ENCODE measurements at regions not wholly inside any gene's neighbourhood (a gene's known extent, or its start where the extent isn't known, plus 50 kb on each side); places are given as distances from the start of the nearest gene placed in this dataset.

- no peak for DNase-seq (ENCODE audit: low read depth)
These were observed 178.4 kb upstream of the MTNR1B start for GRCh38 chr11:92790926-92791616.

GRCh38 chr11:92791886-92792285 is 177.6 kb upstream of the MTNR1B start:
- no peak for DNase-seq (ENCODE audit: low read depth)

- DNase-seq (ENCODE audit: low read depth) = no peak
These were observed 176.3 kb upstream of the MTNR1B start for GRCh38 chr11:92793189-92793588.

- DNase-seq (ENCODE audit: low read depth) = no peak
These were observed 174.7 kb upstream of the MTNR1B start for GRCh38 chr11:92794783-92795182.

DNA sequence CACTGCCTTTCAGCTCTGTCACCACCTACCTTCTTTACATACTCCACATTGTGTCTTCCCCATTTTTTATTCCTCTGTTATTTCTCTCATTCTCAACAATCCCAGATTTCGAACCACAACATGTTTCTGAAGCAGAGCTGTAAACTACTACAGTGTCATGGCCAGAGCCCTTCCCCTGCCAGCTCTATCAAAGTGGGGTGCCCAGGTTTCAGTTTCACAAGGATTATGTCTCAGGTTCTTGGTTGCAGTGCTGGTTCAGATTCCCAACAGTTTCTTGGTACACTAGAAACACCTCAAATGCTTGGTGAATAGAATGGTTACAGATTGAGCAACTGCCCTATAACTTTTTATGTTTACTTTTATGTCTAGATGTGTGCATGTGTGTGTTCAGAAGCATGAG is 172.7 kb upstream of the MTNR1B start:
- no peak for DNase-seq (ENCODE audit: low read depth)

- DNase-seq (ENCODE audit: low read depth) = no peak
These were observed 171.6 kb upstream of the MTNR1B start for GRCh38 chr11:92797874-92798273.

- DNase-seq (ENCODE audit: low read depth) = no peak
These were observed 167.8 kb upstream of the MTNR1B start for GRCh38 chr11:92801685-92802084.

DNA sequence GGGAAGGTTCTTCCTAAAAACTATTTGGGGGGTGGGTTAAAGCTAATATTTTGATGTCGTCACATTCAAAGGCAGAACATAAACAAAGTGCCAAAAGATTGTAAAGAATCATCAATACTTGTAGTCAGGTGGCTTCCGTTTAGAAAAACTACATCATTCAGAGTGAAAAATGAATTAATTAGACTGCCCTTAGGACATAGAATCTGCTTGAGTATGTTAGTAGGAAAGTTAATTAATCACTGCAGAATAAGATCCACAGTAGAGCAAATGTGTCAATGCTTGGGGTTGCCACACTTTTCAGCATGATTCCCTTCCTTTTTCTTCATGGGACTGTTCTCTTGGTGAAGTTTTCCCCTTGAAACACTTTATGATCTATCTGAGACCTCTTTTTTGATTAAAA is 166.8 kb upstream of the MTNR1B start:
- DNase-seq (ENCODE audit: low read depth) = no peak

GRCh38 chr11:92803391-92803790 is 166.1 kb upstream of the MTNR1B start:
- no peak for DNase-seq (ENCODE audit: low read depth)

GRCh38 chr11:92804388-92804966 is 165.0 kb upstream of the MTNR1B start:
- no peak for DNase-seq (ENCODE audit: low read depth)

DNA sequence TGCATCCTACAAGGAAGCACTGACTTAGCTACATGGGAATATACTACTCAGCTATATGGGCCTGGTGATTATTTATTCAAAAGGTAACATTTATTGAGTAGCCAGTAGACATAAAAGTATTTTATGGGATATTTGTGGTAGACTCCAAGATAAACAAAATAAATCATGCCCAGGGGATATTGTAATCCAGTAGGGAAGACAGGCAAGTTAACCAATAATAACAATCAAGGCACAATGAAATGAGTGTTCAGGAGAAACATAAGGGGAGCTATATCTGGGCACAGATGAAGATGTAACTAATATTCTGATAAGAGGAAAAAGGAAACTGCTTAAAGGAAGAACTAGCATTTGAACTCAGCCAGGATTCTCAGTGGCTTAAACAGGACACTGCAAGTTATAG is 161.4 kb upstream of the MTNR1B start:
- no peak for DNase-seq (ENCODE audit: low read depth)

GRCh38 chr11:92810423-92811064 is 158.9 kb upstream of the MTNR1B start:
- no peak for DNase-seq (ENCODE audit: low read depth)

DNA sequence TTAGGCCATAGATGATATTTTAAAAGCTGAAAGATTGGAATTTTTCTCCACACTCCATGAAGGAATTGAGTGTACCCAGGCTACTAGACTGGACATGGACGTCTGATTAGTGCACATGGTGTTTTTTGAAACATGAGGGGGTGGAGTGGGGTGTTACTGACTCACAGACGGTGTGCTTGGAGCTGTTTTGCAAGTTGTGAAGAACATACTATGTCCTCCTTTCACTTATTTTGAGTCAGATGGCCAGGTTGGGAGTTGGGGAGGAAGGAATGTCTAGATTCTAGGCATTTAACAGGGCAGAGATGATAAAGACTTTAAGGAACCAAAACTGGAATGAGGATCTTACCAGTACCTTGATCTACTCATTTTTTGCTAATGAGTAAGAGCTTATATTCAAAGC is 158.1 kb upstream of the MTNR1B start:
- no peak for DNase-seq (ENCODE audit: low read depth)

DNA sequence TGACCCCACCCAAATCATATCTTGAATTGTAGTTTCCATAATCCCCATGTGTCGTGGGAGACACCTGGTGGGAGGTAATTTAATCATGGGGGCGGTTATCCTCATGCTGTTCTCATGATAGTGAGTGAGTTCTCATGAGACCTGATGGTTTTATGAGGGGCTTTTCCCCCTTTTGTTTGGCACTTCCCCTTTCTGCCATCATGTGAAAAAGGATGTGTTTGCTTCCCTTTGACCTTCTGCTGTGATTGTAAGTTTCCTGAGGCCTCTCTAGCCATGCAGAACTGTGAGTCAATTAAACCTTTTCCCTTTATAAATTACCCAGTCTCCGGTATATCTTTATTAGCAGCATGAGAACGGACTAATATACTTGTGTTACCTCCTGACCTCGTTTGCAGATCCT is 156.6 kb upstream of the MTNR1B start:
- DNase-seq (ENCODE audit: low read depth) = no peak

DNA sequence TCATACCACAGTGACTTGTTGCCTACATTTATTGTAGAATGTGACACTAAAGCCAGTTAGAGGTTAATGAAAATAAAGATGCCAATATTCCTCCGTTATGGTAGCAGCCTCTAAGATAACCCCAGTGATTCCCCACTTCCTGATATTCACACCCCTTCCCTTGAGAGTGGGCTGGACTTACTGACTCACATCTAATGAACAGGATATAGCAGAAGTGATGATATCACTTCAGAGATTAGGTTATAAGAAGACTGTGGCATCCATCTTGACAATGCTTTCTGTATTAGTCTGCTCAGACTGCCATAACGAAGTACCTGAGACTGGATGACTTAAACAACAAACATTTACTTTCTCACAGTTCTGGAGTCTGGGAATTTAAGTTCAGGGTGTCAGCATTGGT is 149.6 kb upstream of the MTNR1B start:
- DNase-seq (ENCODE audit: low read depth) = no peak

- no peak for DNase-seq (ENCODE audit: low read depth)
These were observed 148.6 kb upstream of the MTNR1B start for GRCh38 chr11:92820860-92821259.

- DNase-seq (ENCODE audit: low read depth) = no peak
These were observed 147.0 kb upstream of the MTNR1B start for GRCh38 chr11:92822410-92822809.

- no peak for DNase-seq (ENCODE audit: low read depth)
These were observed 143.3 kb upstream of the MTNR1B start for GRCh38 chr11:92826136-92826535.

GRCh38 chr11:92826603-92827002 is 142.8 kb upstream of the MTNR1B start:
- no peak for DNase-seq (ENCODE audit: low read depth)

GRCh38 chr11:92827132-92827531 is 142.3 kb upstream of the MTNR1B start:
- no peak for DNase-seq (ENCODE audit: low read depth)

DNA sequence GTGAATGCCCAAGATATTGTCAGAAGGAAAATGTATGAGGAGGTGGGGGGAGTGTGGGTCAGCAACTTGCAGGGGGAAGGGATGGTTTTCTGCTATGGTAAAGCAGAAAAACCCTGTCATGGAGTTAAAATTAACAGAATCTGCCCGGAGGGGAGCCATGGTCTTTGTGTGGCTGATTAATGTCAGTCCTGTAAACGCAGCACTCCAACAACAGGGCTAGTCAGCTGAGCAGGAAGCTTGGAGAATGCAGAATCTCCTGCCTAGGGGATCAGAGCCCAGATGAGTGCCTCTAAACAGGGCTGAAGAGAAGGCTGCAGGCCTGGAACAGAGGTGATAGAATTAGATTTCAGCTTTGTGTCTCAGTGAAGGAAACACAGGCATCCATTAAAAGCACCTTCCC is 140.9 kb upstream of the MTNR1B start:
- DNase-seq (ENCODE audit: low read depth) = no peak

DNA sequence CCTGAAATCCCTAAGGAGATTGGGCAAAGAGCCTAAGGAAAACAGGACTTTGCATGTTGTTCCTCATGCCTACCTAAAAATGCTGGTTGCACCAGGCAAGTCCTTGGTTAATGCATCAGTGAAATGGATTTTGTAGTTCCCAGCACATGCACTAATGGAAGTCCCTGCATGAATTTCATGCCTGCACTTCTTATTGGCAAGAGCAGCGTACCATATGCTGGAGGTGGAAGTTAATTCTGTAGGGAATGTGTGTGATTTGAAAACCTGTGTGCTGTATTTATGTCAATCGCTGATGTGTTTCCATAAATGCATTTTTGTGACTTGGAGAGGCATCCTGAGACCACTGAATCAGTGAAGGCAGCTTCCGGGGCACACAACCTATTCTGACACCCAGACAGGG is 140.3 kb upstream of the MTNR1B start:
- no peak for DNase-seq (ENCODE audit: low read depth)

- no peak for DNase-seq (ENCODE audit: low read depth)
These were observed 139.8 kb upstream of the MTNR1B start for GRCh38 chr11:92829671-92830070.

All from ELR (cell line).